Smooth muscle cell (in vitro differentiated cells): ENCODE measurements at regions not wholly inside any gene's neighbourhood (a gene's known extent, or its start where the extent isn't known, plus 50 kb on each side); places are given as distances from the start of the nearest gene placed in this dataset.

Source experiments
- DNase-seq: peaks from one replicate; lab custom pipeline; 2025; ENCODE audit not compliant: unreplicated experiment; lab: John Stamatoyannopoulos, UW
- H2AFZ ChIP-seq: fragments of 200-600 bp; sonication (generic); 2 replicates; pipeline ENCODE4 v1.6.0; 2016; ENCODE audit warnings: antibody characterized with exemption, low read depth, mild to moderate bottlenecking
- H3F3A ChIP-seq: fragments of 200-600 bp; sonication (generic); 2 replicates; pipeline ENCODE4 v1.6.0; 2017; ENCODE audit warnings: antibody characterized with exemption, low read depth
- H3K27ac ChIP-seq: fragments of 200-600 bp; sonication (generic); 2 replicates; pipeline ENCODE4 v1.5.1; 2016; ENCODE audit warnings: low read depth, mild to moderate bottlenecking
- H3K27me3 ChIP-seq: fragments of 200-600 bp; sonication (generic); 2 replicates; pipeline ENCODE4 v1.6.1; 2016; ENCODE audit warnings: low read depth, mild to moderate bottlenecking
- H3K36me3 ChIP-seq: fragments of 200-600 bp; sonication (generic); 2 replicates; pipeline ENCODE4 v1.5.1; 2016; ENCODE audit warnings: low read depth
- H3K4me1 ChIP-seq: fragments of 200-600 bp; sonication (generic); 2 replicates; pipeline ENCODE4 v1.5.1; 2016; ENCODE audit warnings: low read depth
- H3K4me2 ChIP-seq: fragments of 200-600 bp; sonication (generic); 2 replicates; pipeline ENCODE4 v1.6.0; 2016; ENCODE audit warnings: mild to moderate bottlenecking
- H3K4me3 ChIP-seq: fragments of 200-600 bp; sonication (generic); 2 replicates; pipeline ENCODE4 v1.5.1; 2016; ENCODE audit warnings: mild to moderate bottlenecking
- H3K79me2 ChIP-seq: fragments of 200-600 bp; sonication (generic); 2 replicates; pipeline ENCODE4 v1.6.0; 2016; ENCODE audit warnings: low read depth, mild to moderate bottlenecking
- H3K9ac ChIP-seq: fragments of 200-600 bp; sonication (generic); 2 replicates; pipeline ENCODE4 v1.6.0; 2016; ENCODE audit warnings: low read depth
- H3K9me3 ChIP-seq: fragments of 200-600 bp; sonication (generic); replicated peaks from 2 replicates; pipeline ENCODE4 v1.5.1; 2016; ENCODE audit warnings: low read depth
- H4K20me1 ChIP-seq: fragments of 200-600 bp; sonication (generic); 2 replicates; pipeline ENCODE4 v1.6.0; 2016; ENCODE audit warnings: low read depth
- CTCF ChIP-seq: fragments of 200-600 bp; sonication (generic); IDR thresholded peaks from 2 replicates; pipeline ENCODE4 v1.5.1; 2017; ENCODE audit warnings: borderline replicate concordance, mild to moderate bottlenecking, antibody characterized with exemption; ENCODE audit not compliant: insufficient read depth, poor library complexity, severe bottlenecking
- WGBS: methylation state at CpG from one replicate; pipeline ENCODE4 v1.1.7; 2016; ENCODE audit warnings: low lambda C conversion rate; 5-methylcytosine and 5-hydroxymethylcytosine counted together

DNA sequence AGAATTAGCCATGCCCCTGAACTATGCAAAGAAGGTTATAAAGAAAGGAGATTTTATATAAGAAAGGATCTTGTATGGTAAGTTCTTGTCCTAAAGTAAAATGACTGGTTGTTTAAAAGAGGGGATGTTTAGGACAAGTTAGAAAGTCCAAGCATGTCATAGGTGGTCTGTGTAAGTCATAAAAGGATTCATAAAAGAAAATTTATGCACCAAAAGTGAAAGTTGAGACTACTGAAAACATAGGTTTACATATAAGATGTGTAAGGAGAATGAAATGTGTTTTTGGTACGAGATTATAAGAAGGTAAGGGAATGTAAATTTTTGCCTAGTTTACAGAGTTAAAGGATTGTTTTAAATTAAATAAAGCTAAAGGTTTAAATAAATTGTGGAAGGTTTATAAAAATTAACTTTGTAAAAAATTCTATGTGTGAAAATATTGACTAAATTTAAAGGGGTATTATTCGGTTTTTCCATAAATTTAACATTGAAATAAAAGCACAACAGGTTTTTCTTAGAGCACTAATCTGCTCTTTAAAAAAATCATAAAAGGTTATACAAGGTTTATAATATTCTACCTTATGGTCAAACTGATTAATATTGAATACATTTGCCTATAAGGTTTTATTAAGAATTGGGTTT is 93.6 kb upstream of the UST start:
- no peak for TF ChIP-seq CTCF
- DNase-seq: no peak
- 37% methylated on average over 2 of the region's 2 CpGs for WGBS

DNA sequence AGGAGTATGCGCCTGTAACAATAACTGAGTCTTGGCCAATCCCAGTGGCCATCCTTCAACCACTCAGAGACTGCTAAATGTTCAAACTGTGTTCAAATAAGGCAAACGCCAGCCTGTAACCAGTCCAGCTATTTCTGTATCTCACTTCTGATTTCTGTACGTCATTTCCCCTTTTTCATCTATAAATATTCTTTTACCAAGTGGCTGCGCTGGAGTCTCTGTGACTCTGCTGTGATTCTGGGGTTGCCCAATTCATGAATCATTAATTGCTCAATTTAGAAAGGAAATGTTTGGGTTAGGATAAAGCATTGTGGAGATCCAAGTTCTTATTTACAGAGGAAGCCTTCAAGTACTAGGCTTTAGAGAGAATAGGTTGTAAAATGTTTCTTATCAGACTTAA is 89.8 kb upstream of the UST start:
- H3K27me3 ChIP-seq: no peaks in the 10 kb centered on the region
- no peak overlapping the region for H3K4me2 ChIP-seq
- 84% methylated on average over 4 of the region's 4 CpGs for WGBS
- H3K27ac ChIP-seq: no peak overlapping the region
- no peaks in the 10 kb centered on the region for H3K79me2 ChIP-seq
- H3K4me3 ChIP-seq: no peak overlapping the region
- H4K20me1 ChIP-seq: no peaks in the 10 kb centered on the region
- no peak overlapping the region for H3K9ac ChIP-seq
- TF ChIP-seq CTCF: no peak
- no peak for DNase-seq
- peaks cover 14% of the 10 kb centered on the region for H3K9me3 ChIP-seq
- no peaks in the 10 kb centered on the region for H3K4me1 ChIP-seq
- no peak overlapping the region for H2AFZ ChIP-seq
- H3K36me3 ChIP-seq: no peaks in the 10 kb centered on the region
- H3F3A ChIP-seq: no peaks in the 10 kb centered on the region

More for the DNA sequence above, 93.6 kb upstream of the UST start:
- Histone ChIP-seq H4K20me1 (no peaks in the 10 kb centered on the region), H3K9me3 (peaks cover 14% of the 10 kb centered on the region), H3K4me1 (no peaks in the 10 kb centered on the region), H3F3A (no peaks in the 10 kb centered on the region), H3K9ac (no peak overlapping the region), H3K4me2 (no peak overlapping the region), H3K4me3 (no peak overlapping the region), H3K27me3 (no peaks in the 10 kb centered on the region), H3K27ac (no peak overlapping the region), H3K36me3 (no peaks in the 10 kb centered on the region), H3K79me2 (no peaks in the 10 kb centered on the region), H2AFZ (no peak overlapping the region)

- Histone ChIP-seq H4K20me1 (no peaks in the 10 kb centered on the region), H3K9ac (no peak overlapping the region), H3K4me2 (no peak overlapping the region), H3K79me2 (no peaks in the 10 kb centered on the region), H3K27ac (no peak overlapping the region), H3K27me3 (no peaks in the 10 kb centered on the region), H3F3A (no peaks in the 10 kb centered on the region), H3K4me1 (no peaks in the 10 kb centered on the region), H3K4me3 (no peak overlapping the region), H3K9me3 (peaks cover 3% of the 10 kb centered on the region), H2AFZ (no peak overlapping the region), H3K36me3 (no peaks in the 10 kb centered on the region)
- no peak for DNase-seq
- 90% methylated on average over 2 of the region's 2 CpGs for WGBS
- no peak for TF ChIP-seq CTCF
Observed at GRCh38 chr6:148658681-148659430, 88.0 kb upstream of the UST start.

DNA sequence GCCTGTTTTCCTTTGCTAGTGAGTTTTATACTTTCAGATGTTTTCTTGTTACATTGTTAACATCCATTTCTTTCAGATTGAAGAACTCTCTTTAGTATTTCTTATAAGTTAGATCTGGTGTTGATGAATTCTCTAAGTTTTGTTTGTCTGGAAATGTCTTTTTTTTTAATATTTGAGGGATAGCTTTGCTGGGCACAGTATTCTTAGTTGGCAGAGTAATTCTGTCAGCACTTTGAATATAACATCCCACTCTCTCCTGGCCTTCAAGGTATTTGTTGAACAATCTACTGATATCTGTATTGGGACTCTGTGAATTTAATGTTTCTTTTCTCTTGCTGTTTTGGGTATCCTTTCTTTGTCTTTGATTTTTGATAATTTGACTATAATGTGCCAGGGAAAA is 79.4 kb upstream of the UST start:
- H2AFZ ChIP-seq: no peak overlapping the region
- no peak overlapping the region for H3K4me3 ChIP-seq
- H3K27ac ChIP-seq: no peak overlapping the region
- no peak for TF ChIP-seq CTCF
- peaks cover 9% of the 10 kb centered on the region for H3K36me3 ChIP-seq
- peaks cover 20% of the 10 kb centered on the region for H3K9me3 ChIP-seq
- H3K4me1 ChIP-seq: no peaks in the 10 kb centered on the region
- H3F3A ChIP-seq: no peaks in the 10 kb centered on the region
- H3K4me2 ChIP-seq: no peak overlapping the region
- no peak for DNase-seq
- H3K79me2 ChIP-seq: no peaks in the 10 kb centered on the region
- no peaks in the 10 kb centered on the region for H4K20me1 ChIP-seq
- no peak overlapping the region for H3K9ac ChIP-seq
- H3K27me3 ChIP-seq: no peaks in the 10 kb centered on the region
